GM12878 (cell line): ENCODE measurements at regions not wholly inside any gene's neighbourhood (a gene's known extent, or its start where the extent isn't known, plus 50 kb on each side); places are given as distances from the start of the nearest gene placed in this dataset.
"Not testable (repeated sequence)": the region's sequence is repeated elsewhere in the genome, so short reads cannot be mapped to it uniquely, and the experiment has no call there.

Experiments used
- ATAC-seq: fragments of 200-7000 bp; cut with Tn5 transposase; 3 replicates; pipeline ENCODE4 v1.9.1; 2020; ENCODE audit warnings: mild to moderate bottlenecking, moderate library complexity
- BruUV-seq: library from RNA; stranded (reverse); fragments of 400-500 nt; replicated peaks from 2 replicates; lab custom pipeline; 2021; lab: Mats Ljungman, UMichigan
- CTCF ChIA-PET: fragments of 300-600 bp; sonication (Branson Sonifier 250); formaldehyde crosslinking; extraction: SDS; loops from one replicate; lab custom pipeline; 2021; ENCODE audit warnings: inconsistent platforms; lab: Yijun Ruan, JAX
- POLR2A ChIA-PET: fragments of 350-600 bp; formaldehyde crosslinking; extraction: SDS; loops from one replicate; lab custom pipeline; 2021; ENCODE audit warnings: inconsistent platforms; lab: Charles Lee
- RAD21 ChIA-PET: fragments of 300-600 bp; sonication (Branson Sonifier 250); formaldehyde crosslinking; loops from one replicate; lab custom pipeline; 2023; ENCODE audit warnings: antibody characterized with exemption; ENCODE audit not compliant: unreplicated experiment; lab: Charles Lee
- SMC1A ChIA-PET: fragments of 300-600 bp; sonication (Branson Sonifier 250); formaldehyde crosslinking; loops from one replicate; lab custom pipeline; 2023; ENCODE audit not compliant: unreplicated experiment, uncharacterized antibody; lab: Charles Lee
- DNase-seq: peaks from one replicate; pipeline ENCODE4 v3.0.0-alpha.2; 2011; ENCODE audit warnings: low read depth, low spot score
- FAIRE-seq: peaks from 3 replicates; lab custom pipeline; 2011; peaks lifted over from hg19 to GRCh38; lab: Jason Lieb, UNC
- H2AFZ ChIP-seq: 2 replicates; pipeline ENCODE4 v1.6.0; 2011; ENCODE audit warnings: low read depth, low read length, control low read depth; ENCODE audit not compliant: control insufficient read depth
- H3K27ac ChIP-seq: 2 replicates; pipeline ENCODE4 v1.5.1; 2011; ENCODE audit warnings: control low read depth; ENCODE audit not compliant: control insufficient read depth, insufficient read depth
- H3K27me3 ChIP-seq, 2 experiments: replicated peaks in 1 of 2; 2 replicates each; pipeline versions ENCODE4 v1.6.0 to v1.6.1; 2011; ENCODE audit warnings: low read length in 1 of 2; ENCODE audit not compliant: control insufficient read depth in 2 of 2, insufficient read depth in 2 of 2
- H3K36me3 ChIP-seq, 2 experiments: 2 replicates each; pipeline ENCODE4 v1.5.1; 2011; ENCODE audit warnings: low read length in 1 of 2; ENCODE audit not compliant: control insufficient read depth in 2 of 2, insufficient read depth in 2 of 2
- H3K4me1 ChIP-seq: 2 replicates; pipeline ENCODE4 v1.6.1; 2011; ENCODE audit warnings: mild to moderate bottlenecking, low read length, moderate library complexity, mixed read lengths; ENCODE audit not compliant: control insufficient read depth, insufficient read depth
- H3K4me2 ChIP-seq: 2 replicates; pipeline ENCODE4 v1.6.0; 2011; ENCODE audit warnings: control low read depth; ENCODE audit not compliant: control insufficient read depth, insufficient read depth
- H3K4me3 ChIP-seq: fragments of 200-600 bp; sonication (generic); 2 replicates; pipeline ENCODE4 v1.5.1; 2016
- H3K79me2 ChIP-seq: 2 replicates; pipeline ENCODE4 v1.6.0; 2011; ENCODE audit warnings: low read length; ENCODE audit not compliant: control insufficient read depth, insufficient read depth
- H3K9ac ChIP-seq: 2 replicates; pipeline ENCODE4 v1.8.0; 2011; ENCODE audit warnings: low read length, control low read depth, mixed read lengths; ENCODE audit not compliant: control insufficient read depth, insufficient read depth
- H3K9me3 ChIP-seq: replicated peaks from 3 replicates; pipeline ENCODE4 v1.5.1; 2011; ENCODE audit warnings: mild to moderate bottlenecking, low read length; ENCODE audit not compliant: control insufficient read depth, insufficient read depth
- H4K20me1 ChIP-seq: 2 replicates; pipeline ENCODE4 v1.6.0; 2011; ENCODE audit not compliant: control insufficient read depth, insufficient read depth
- ASH2L ChIP-seq: fragments of 300-600, 200-600 bp; sonication (generic); IDR thresholded peaks from 2 replicates; pipeline ENCODE4 v1.6.1; 2017; ENCODE audit warnings: low read depth, mild to moderate bottlenecking, borderline replicate concordance
- BMI1 ChIP-seq: fragments of 450-650 bp; IDR thresholded peaks from 2 replicates; pipeline ENCODE4 v1.6.1; 2016; ENCODE audit warnings: mild to moderate bottlenecking, moderate library complexity, borderline replicate concordance
- CEBPZ ChIP-seq: fragments of 150-350 bp; IDR thresholded peaks from 2 replicates; pipeline ENCODE4 v1.6.1; 2016; ENCODE audit warnings: low read depth, low read length
- GATAD2B ChIP-seq: fragments of 450-650 bp; conservative IDR thresholded peaks from 2 replicates; pipeline ENCODE4 v1.6.1; 2017; ENCODE audit warnings: low read depth, mild to moderate bottlenecking, moderate library complexity
- HDAC6 ChIP-seq: fragments of 200-600 bp; sonication (generic); IDR thresholded peaks from one replicate; pipeline ENCODE4 v1.8.0; 2017; ENCODE audit warnings: antibody characterized with exemption; ENCODE audit not compliant: unreplicated experiment
- IRF5 ChIP-seq: fragments of 450-650 bp; IDR thresholded peaks from 2 replicates; pipeline ENCODE4 v1.6.1; 2017; ENCODE audit warnings: borderline replicate concordance
- MTA2 ChIP-seq: fragments of 450-650 bp; IDR thresholded peaks from 2 replicates; pipeline ENCODE4 v1.6.1; 2016; ENCODE audit warnings: low read depth, mild to moderate bottlenecking, moderate library complexity
- RFX5 ChIP-seq: IDR thresholded peaks from 2 replicates; pipeline ENCODE4 v1.6.1; 2011; ENCODE audit warnings: low read depth, low read length, improper control_type of control experiment
- WGBS: methylation state at CpG from one replicate; pipeline ENCODE4 v1.1.6; 2016; ENCODE audit warnings: low lambda C conversion rate; ENCODE audit not compliant: insufficient replicate concordance, insufficient coverage; ENCODE audit errors: missing lambda C conversion rate; 5-methylcytosine and 5-hydroxymethylcytosine counted together
- in situ Hi-C: fragments of 300-500 bp; cut with MboI; formaldehyde crosslinking; loops from 9 replicates; pipeline ENCODE4 v1.14.3; 2018; ENCODE audit warnings: mixed read lengths
- intact Hi-C: fragments of 100-400 bp; cut with micrococcal nuclease; formaldehyde crosslinking; loops from one replicate; pipeline ENCODE4 v1.14.2; 2022; ENCODE audit not compliant: unreplicated experiment

- ChIA-PET SMC1A (interaction anchor here (2.0 kb wide), 1 partner anchor 12 kb away, joined by 8 read pairs; no protein-coding TSS in a partner anchor), CTCF (interaction anchor here (2.3 kb wide), 1 partner anchor 18 kb away, joined by 9 read pairs; no protein-coding TSS in a partner anchor), RAD21 (interaction anchor here (1.6 kb wide), 1 partner anchor 24 kb away, joined by 6 read pairs; no protein-coding TSS in a partner anchor)
- H3K79me2 ChIP-seq, FAIRE-seq, H3K27ac ChIP-seq, H3K27me3 ChIP-seq, ATAC-seq, intact Hi-C loops, H3K9ac ChIP-seq, H3K4me3 ChIP-seq, H4K20me1 ChIP-seq, H3K36me3 ChIP-seq, BruUV-seq, in situ Hi-C loops, H2AFZ ChIP-seq, H3K4me2 ChIP-seq, DNase-seq, H3K9me3 ChIP-seq, H3K4me1 ChIP-seq, POLR2A ChIA-PET: not testable (repeated sequence)
- WGBS, result 79% methylated on average over 1 of the region's 1 CpG
These were observed 130.0 kb downstream of the RASSF10 start for GRCh38 chr11:13139085-13139484.

- ChIA-PET POLR2A (interaction anchor here (0.6 to 0.7 kb wide), 2 partner anchors 10 to 27 kb away, joined by 3 read pairs; no protein-coding TSS in a partner anchor), SMC1A (interaction anchor here (0.7 to 2.8 kb wide), 8 partner anchors 10 to 176 kb away, joined by 3 to 21 read pairs (median 3); no protein-coding TSS in a partner anchor), CTCF (interaction anchor here (0.6 to 1.2 kb wide), 4 partner anchors 12 to 26 kb away, joined by 3 to 6 read pairs (median 3); no protein-coding TSS in a partner anchor), RAD21 (interaction anchor here (0.7 to 0.9 kb wide), 2 partner anchors 139 to 176 kb away, joined by 3 read pairs; no protein-coding TSS in a partner anchor)
- ATAC-seq (peak; percentile 85), FAIRE-seq (no peak), DNase-seq (peak; percentile 57)
- H3K79me2 ChIP-seq, result no peaks in the 10 kb centered on the region
- H3K4me1 ChIP-seq, result no peaks in the 10 kb centered on the region
- no peak overlapping the region for H3K4me2 ChIP-seq
- intact Hi-C loops (no loop called here), in situ Hi-C loops (no loop called here)
- no peak overlapping the region for H2AFZ ChIP-seq
- H3K27ac ChIP-seq, result no peak overlapping the region
- H3K4me3 ChIP-seq, result no peak overlapping the region
- H3K27me3 ChIP-seq, result no peaks in the 10 kb centered on the region; a peak in 1 of 4 replicates
- no peaks in the 10 kb centered on the region for H4K20me1 ChIP-seq
- H3K9me3 ChIP-seq, result no peaks in the 10 kb centered on the region
- WGBS, result 23% methylated on average over 7 of the region's 7 CpGs
- no peak overlapping the region for H3K9ac ChIP-seq
- no peaks in the 10 kb centered on the region for H3K36me3 ChIP-seq
- BruUV-seq, result no TSS peak
- TF ChIP-seq IRF5 (peak; percentile 52; the same call in 1 of the 2 replicates), RFX5 (no peak), ASH2L (no peak), HDAC6 (no peak), GATAD2B (0 out of 2 replicates have a peak, but pooled peaks have one; percentile 27), MTA2 (no peak; the same call in none of the 2 replicates), CEBPZ (no peak), BMI1 (no peak)
These were observed 131.1 kb downstream of the RASSF10 start for GRCh38 chr11:13140028-13140870.
